ENCODE measurements at regions not wholly inside any gene's neighbourhood (a gene's known extent, or its start where the extent isn't known, plus 50 kb on each side); places are given as distances from the start of the nearest gene placed in this dataset.
"Not testable (repeated sequence)": the region's sequence is repeated elsewhere in the genome, so short reads cannot be mapped to it uniquely, and the experiment has no call there.

DNA sequence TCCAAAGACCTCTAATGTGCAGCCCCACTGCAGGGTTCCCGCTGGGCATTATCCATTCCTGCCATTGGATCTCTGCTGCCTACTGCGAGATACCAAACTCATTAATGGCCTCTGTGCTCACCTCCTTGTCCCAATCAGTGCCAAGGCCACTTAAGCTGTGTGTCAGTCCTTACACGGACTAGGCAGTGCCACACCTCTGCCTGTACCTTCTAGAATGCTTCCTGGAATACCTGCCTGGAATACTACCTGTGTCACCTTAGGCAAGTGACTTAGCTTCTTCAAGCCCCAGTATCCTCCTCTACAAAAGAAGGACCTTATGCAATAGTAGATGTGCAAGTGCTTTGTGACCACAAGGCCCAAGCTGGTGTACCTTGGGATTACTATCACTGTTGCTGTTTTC lies 100.1 kb downstream of the FOXD2 start:
- ChIA-PET CTCF (no interaction called here), POLR2A (ENCODE audit: low non-redundant PET) (no interaction called here)
- DNase-seq (ENCODE audit: low spot score), result no peak
- TF ChIP-seq, protein P1, sequence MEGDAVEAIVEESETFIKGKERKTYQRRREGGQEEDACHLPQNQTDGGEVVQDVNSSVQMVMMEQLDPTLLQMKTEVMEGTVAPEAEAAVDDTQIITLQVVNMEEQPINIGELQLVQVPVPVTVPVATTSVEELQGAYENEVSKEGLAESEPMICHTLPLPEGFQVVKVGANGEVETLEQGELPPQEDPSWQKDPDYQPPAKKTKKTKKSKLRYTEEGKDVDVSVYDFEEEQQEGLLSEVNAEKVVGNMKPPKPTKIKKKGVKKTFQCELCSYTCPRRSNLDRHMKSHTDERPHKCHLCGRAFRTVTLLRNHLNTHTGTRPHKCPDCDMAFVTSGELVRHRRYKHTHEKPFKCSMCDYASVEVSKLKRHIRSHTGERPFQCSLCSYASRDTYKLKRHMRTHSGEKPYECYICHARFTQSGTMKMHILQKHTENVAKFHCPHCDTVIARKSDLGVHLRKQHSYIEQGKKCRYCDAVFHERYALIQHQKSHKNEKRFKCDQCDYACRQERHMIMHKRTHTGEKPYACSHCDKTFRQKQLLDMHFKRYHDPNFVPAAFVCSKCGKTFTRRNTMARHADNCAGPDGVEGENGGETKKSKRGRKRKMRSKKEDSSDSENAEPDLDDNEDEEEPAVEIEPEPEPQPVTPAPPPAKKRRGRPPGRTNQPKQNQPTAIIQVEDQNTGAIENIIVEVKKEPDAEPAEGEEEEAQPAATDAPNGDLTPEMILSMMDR (conservative IDR thresholded peaks at IDR 0.05; ENCODE audit: low read depth), result no peak
- H3K27ac ChIP-seq, result no peak overlapping the region

DNA sequence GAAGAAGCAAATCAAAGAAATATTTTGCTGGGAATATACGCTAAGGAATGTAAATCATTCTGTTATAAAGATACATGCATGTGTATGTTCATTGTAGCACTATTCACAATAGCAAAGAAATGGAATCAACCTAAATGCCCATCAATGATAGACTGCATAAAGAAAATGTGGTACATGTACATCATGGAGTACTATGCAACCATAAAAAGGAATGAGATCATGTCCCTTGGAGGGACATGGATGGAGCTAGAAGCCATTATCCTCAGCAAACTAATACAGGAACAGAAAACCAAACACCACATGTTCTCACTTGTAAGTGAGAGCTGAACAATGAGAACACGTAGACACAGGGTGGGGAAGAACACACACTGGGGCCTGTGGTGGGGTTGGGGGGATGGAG lies 100.7 kb downstream of the FOXD2 start:
- DNase-seq (ENCODE audit: low spot score); CTCF ChIA-PET; H3K27ac ChIP-seq; POLR2A ChIA-PET (ENCODE audit: low non-redundant PET): not testable (repeated sequence)

DNA sequence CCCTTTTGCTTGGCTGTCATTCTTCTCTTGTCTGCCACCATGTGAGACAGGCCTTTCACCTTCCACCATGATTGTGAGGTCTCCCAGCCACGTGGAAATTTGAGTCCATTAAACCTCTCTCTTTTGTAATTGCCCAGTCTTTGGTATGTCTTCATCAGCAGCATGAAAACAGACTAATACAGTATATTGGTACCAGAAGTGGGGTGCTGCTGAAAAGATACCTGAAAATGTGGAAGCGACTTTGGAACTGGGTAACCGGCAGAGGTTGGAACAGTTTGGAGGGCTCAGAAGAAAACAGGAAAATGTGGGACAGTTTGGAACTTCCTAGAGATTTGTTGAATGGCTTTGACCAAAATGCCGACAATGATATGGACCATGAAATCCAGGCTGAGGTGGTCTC lies 103.9 kb downstream of the FOXD2 start:
- DNase-seq (ENCODE audit: low spot score); POLR2A ChIA-PET (ENCODE audit: low non-redundant PET); CTCF ChIA-PET; H3K27ac ChIP-seq: not testable (repeated sequence)

DNA sequence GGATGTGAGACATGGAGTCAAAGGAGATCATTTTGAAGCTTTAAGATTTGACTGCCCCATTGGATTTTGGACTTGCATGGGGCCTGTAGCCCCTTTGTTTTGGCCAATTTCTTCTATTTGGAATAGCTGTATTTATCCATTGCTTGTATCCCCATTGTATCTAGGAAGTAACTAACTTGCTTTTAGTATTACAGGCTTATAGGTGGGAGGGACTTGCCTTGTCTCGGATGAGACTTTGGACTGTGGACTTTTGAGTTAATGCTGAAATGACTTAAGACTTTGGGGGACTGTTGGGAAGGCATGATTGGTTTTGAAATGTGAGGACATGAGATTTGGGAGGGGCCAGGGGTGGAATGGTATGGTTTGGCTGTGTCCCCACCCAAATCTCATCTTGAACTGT lies 105.2 kb downstream of the FOXD2 start:
- H3K27ac ChIP-seq; CTCF ChIA-PET; DNase-seq (ENCODE audit: low spot score); POLR2A ChIA-PET (ENCODE audit: low non-redundant PET): not testable (repeated sequence)

DNA sequence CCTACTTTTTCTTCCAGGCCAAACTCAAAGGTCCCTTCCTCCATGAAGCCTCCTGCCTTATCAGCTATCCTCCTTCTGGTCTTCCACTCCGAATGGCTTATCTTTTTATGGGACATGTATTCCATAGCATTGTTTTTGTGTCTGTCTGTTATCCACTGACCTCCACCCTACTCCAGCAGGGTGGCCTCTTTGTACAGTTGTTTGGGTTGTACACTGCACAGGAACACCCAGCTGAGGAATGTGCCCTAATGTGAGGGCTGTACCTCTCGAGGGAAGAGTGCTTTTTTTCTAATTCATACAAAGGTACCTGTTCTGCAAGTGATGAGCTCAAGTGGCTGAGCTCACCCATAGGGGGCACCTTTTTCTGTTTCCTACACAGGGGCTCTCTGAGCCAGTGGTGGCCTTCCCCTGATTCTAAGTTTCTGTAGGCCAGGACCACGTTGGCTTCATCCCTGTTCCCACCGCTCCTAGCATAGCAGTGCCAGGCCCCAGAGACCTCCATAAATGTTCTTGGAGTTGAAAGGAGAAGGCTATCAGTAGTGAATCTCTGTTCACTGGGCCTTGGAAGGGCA lies 108.2 kb downstream of the FOXD2 start:
- no peak for DNase-seq (ENCODE audit: low spot score)
- ChIA-PET POLR2A (ENCODE audit: low non-redundant PET) (no interaction called here), CTCF (interaction anchor here (0.6 kb wide), 1 partner anchor 769 kb away, joined by 3 read pairs; no protein-coding TSS in a partner anchor)
- TF ChIP-seq, protein P1 (conservative IDR thresholded peaks at IDR 0.05; ENCODE audit: low read depth), result no peak
- H3K27ac ChIP-seq, result no peak overlapping the region

DNA sequence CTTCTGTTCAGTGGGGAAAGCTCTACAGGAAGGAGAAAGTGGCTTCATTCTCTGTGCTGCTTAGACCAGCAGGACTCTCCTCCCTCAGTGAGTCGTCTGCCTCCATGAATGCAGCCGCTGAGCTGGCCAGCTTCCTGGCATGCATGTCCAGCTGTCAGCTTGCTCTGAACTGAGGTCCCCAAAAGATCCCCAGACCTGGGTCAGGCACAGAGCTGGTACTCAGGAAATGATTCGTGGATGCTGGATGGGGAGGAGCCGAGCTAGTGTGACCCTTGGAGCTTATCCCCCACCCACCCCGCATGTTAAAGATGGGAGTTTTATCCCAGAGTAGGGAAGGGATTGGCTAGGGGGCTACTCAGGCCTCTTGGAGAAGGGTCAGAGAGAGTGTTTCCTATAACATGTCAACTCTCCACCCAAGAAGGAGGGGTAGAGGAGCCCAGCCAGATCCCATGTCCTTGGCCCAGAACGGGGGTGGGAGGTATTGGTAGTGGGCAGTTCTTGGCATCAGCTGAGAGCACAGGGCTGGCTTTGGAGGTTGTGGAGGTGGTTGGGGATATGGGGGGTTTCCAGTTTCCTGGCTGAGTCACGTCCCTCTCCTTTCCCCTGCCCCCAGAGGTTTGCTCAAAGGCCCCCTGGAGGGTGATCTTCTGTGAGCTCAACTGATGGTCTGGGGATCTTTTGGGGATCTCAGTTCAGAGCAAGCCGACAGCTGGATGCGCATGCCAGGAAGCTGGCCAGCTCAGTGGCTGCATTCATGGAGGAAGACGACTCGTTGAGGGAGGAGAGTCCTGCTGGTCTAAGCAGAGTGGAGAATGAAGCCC lies 110.1 kb downstream of the FOXD2 start:
- H3K27ac ChIP-seq, result no peak overlapping the region
- ChIA-PET POLR2A (ENCODE audit: low non-redundant PET) (no interaction called here), CTCF (interaction anchor here (0.5 to 1.6 kb wide), 2 partner anchors 22 to 167 kb away, joined by 3 to 4 read pairs; no protein-coding TSS in a partner anchor)
- DNase-seq (ENCODE audit: low spot score), result no peak
- TF ChIP-seq, protein P1 (conservative IDR thresholded peaks at IDR 0.05; ENCODE audit: low read depth), result no peak

DNA sequence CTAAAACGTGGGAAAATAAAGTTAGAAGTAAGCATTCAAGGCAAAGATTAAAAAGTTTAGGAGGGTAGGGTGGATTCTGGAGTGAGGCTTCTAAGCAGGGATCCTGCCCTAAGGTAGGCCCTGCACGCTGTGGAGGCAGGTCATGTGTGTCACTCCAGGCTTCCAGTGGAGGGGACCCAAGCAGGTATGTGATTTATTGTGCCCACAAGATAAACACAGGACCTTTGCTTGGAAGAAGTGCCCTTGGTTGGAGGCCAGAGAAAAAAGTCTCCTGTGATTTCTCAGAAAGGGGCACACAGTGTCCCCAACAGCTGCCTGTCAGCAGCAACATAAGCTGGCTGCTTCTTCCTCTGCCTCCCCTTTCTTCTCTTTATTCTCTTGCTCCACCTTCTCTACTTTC lies 110.8 kb downstream of the FOXD2 start:
- H3K27ac ChIP-seq, result no peak overlapping the region
- no peak for DNase-seq (ENCODE audit: low spot score)
- TF ChIP-seq, protein P1 (conservative IDR thresholded peaks at IDR 0.05; ENCODE audit: low read depth), result no peak
- POLR2A ChIA-PET (ENCODE audit: low non-redundant PET), result no interaction called here
- CTCF ChIA-PET, result no interaction called here

DNA sequence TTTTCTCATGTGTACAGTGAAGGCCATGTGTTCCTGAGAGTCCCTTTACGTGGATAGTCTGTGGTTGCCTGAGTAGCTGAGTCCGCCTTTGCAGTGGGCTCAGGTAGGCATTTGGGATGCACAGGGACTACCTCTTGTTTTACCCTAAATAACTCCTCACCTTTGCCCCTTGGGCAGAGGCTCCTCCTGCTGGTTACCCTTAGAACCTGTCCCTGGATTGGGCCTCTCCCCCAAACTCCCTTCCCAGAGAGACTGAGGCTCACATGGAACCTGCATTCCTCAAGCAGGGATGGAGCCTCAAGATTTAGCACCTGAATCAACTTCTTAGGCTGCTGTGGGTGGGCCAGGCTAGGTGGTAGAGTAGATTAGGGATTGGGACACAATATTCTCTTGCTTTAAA lies 111.7 kb downstream of the FOXD2 start:
- ChIA-PET CTCF (no interaction called here), POLR2A (ENCODE audit: low non-redundant PET) (interaction anchor here (0.6 kb wide), 1 partner anchor 78 kb away, joined by 5 read pairs; no protein-coding TSS in a partner anchor)
- DNase-seq (ENCODE audit: low spot score), result no peak
- H3K27ac ChIP-seq, result no peak overlapping the region
- TF ChIP-seq, protein P1 (conservative IDR thresholded peaks at IDR 0.05; ENCODE audit: low read depth), result no peak

All from RWPE1 (cell line).